B cell (primary cell): ENCODE measurements at regions not wholly inside any gene's neighbourhood (a gene's known extent, or its start where the extent isn't known, plus 50 kb on each side); places are given as distances from the start of the nearest gene placed in this dataset.

Experiments used
- CTCF ChIP-seq: fragments of 200-600 bp; IDR thresholded peaks from one replicate; pipeline ENCODE4 v1.8.0; 2022; ENCODE audit warnings: antibody characterized with exemption, mild to moderate bottlenecking
- EZH2 ChIP-seq: IDR thresholded peaks from 2 replicates; pipeline ENCODE4 v1.6.1; 2012; ENCODE audit warnings: borderline replicate concordance, low read depth, mild to moderate bottlenecking, moderate library complexity, low read length; ENCODE audit not compliant: insufficient read depth, poor library complexity, severe bottlenecking

DNA sequence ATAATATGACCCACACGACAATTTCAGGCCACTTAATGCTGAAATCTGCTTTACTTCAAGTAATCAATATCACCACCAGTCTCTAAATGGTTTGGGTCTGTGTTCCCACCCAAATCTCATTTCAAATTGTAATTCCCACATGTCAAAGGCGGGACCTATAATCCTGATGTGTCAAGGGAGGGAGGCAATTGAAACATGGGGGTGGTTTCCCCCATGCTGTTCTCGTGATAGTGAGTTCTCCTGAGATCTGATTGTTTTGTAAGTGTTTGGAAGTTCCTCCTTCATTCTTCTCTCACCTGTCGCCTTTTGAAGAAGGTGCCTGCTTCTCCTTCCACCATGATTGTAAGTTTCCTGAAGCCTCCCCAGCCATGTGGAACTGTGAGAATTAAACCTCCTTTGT, 178.4 kb downstream of the CRPPA start:
- TF ChIP-seq CTCF (no peak), EZH2 (no peak)
